Suprapubic skin (tissue), 3 donors: ENCODE measurements at regions not wholly inside any gene's neighbourhood (a gene's known extent, or its start where the extent isn't known, plus 50 kb on each side); places are given as distances from the start of the nearest gene placed in this dataset.

ENCODE experiments used
- CTCF ChIP-seq, 2 donors: fragments of 200-600 bp in 1 of 2; fragments of 450-650 bp in 1 of 2; sonication (generic) in 1 of 2; IDR thresholded peaks; one replicate each; pipeline ENCODE4 v1.5.1; 2016 to 2019; ENCODE audit warnings: antibody characterized with exemption in 2 of 2, mild to moderate bottlenecking in 1 of 2, moderate library complexity in 1 of 2
- POLR2A ChIP-seq, 2 donors: fragments of 450-650 bp; IDR thresholded peaks; one replicate each; pipeline ENCODE4 v1.6.1; 2017; ENCODE audit warnings: antibody characterized with exemption in 2 of 2, mild to moderate bottlenecking in 2 of 2, moderate library complexity in 2 of 2

GRCh38 chr17:77692571-77693161 lies 265.8 kb upstream of the TNRC6C start:
- TF ChIP-seq POLR2A (IDR thresholded peaks at IDR 0.05): no peak
- no peak for TF ChIP-seq CTCF (IDR thresholded peaks at IDR 0.05)
